Transverse colon (tissue), 4 donors: ENCODE measurements at regions not wholly inside any gene's neighbourhood (a gene's known extent, or its start where the extent isn't known, plus 50 kb on each side); places are given as distances from the start of the nearest gene placed in this dataset.

Source experiments
- DNase-seq: peaks from one replicate; pipeline ENCODE4 v3.0.0-alpha.2; 2019
- H3K27ac ChIP-seq, 4 donors: fragments of 200-600 bp; sonication (generic); 2 replicates each; pipeline ENCODE4 v1.5.1; 2016 to 2018; ENCODE audit warnings: inconsistent platforms in 4 of 4
- H3K27me3 ChIP-seq: fragments of 200-600 bp; sonication (generic); 2 replicates; pipeline ENCODE4 v1.5.1; 2017; ENCODE audit warnings: inconsistent platforms
- H3K36me3 ChIP-seq, 4 donors: fragments of 200-600 bp; sonication (generic); 2 replicates each; pipeline ENCODE4 v1.5.1; 2017 to 2019; ENCODE audit warnings: inconsistent platforms in 4 of 4
- H3K4me1 ChIP-seq, 4 donors: fragments of 200-600 bp; sonication (generic); 2 replicates each; pipeline ENCODE4 v1.5.1; 2017 to 2020; ENCODE audit warnings: inconsistent platforms in 4 of 4
- H3K4me3 ChIP-seq, 4 donors: fragments of 200-600 bp; sonication (generic); 1 replicate in 1 of 4; 2 replicates in 3 of 4; pipeline versions ENCODE4 v1.5.1 to v1.6.1; 2017 to 2019; ENCODE audit warnings: inconsistent platforms in 4 of 4
- H3K9me3 ChIP-seq, 2 donors: fragments of 200-600 bp; sonication (generic); 2 replicates each; pipeline ENCODE4 v1.5.1; 2017 to 2019; ENCODE audit warnings: inconsistent platforms in 2 of 2
- CTCF ChIP-seq, 5 experiments: fragments of 200-600 bp in 3 of 5; fragments of 450-650 bp in 2 of 5; sonication (generic) in 3 of 5; IDR thresholded peaks; 1 replicate in 2 of 5; 2 replicates in 3 of 5; pipeline ENCODE4 v1.5.1; 2016 to 2017; ENCODE audit warnings: antibody characterized with exemption in 5 of 5, inconsistent platforms in 3 of 5, mild to moderate bottlenecking in 2 of 5, moderate library complexity in 1 of 5
- EP300 ChIP-seq: sonication (generic); formaldehyde crosslinking; IDR thresholded peaks from one replicate; pipeline ENCODE4 v1.6.1; 2017; ENCODE audit warnings: antibody characterized with exemption, low read depth
- POLR2A ChIP-seq: fragments of 450-650 bp; IDR thresholded peaks from one replicate; pipeline ENCODE4 v1.6.1; 2016; ENCODE audit warnings: antibody characterized with exemption, mild to moderate bottlenecking, moderate library complexity
- POLR2AphosphoS5 ChIP-seq, 3 donors: sonication (generic); formaldehyde crosslinking; IDR thresholded peaks; one replicate each; pipeline ENCODE4 v1.6.1; 2016; ENCODE audit warnings: antibody characterized with exemption in 3 of 3
- WGBS, 2 donors: methylation state at CpG; one replicate each; pipeline ENCODE4 v1.1.5; 2018; ENCODE audit warnings: low coverage in 1 of 2; 5-methylcytosine and 5-hydroxymethylcytosine counted together
- in situ Hi-C, 4 donors: fragments of 200-750 bp; cut with MboI; loops; one replicate each; pipeline versions ENCODE4 v1.15.0 to v1.15.1; 2017; ENCODE audit warnings: low sequenced_read_pairs in 3 of 4, low pct_ligation_motif_present in 1 of 4, low pct_unique_long_range_greater_than_20kb in 1 of 4
- intact Hi-C: fragments of 100-400 bp; cut with DNase I; formaldehyde crosslinking; loops from one replicate; pipeline ENCODE4 v1.15.1; 2023; ENCODE audit warnings: low total_unique reads

- 98% methylated on average over 15 of the region's 15 CpGs; no CpG with 5 or more reads in 1 of the 2 donors for whole genome bisulfite sequencing, 2 donors
- intact Hi-C loops (no loop called here), in situ Hi-C loops (no loop called here)
- TF ChIP-seq POLR2AphosphoS5 (IDR thresholded peaks at IDR 0.05), result no peak
- no peak for TF ChIP-seq CTCF (IDR thresholded peaks at IDR 0.05)
- H3K27ac ChIP-seq, result peak overlapping the region; percentile 74 to 98 (median 80)
- DNase-seq, result no peak
- peaks cover 0 to 11% (median 2%) of the 10 kb centered on the region in 4 donors for H3K36me3 ChIP-seq
- H3K4me1 ChIP-seq, result peaks cover 14 to 40% (median 28%) of the 10 kb centered on the region in 4 donors
- H3K4me3 ChIP-seq, result no peak overlapping the region
- H3K9me3 ChIP-seq, result no peaks in the 10 kb centered on the region
- H3K27me3 ChIP-seq, result no peaks in the 10 kb centered on the region
These were observed 134.6 kb downstream of the RFLNA start for GRCh38 chr12:124429535-124429934.

DNA sequence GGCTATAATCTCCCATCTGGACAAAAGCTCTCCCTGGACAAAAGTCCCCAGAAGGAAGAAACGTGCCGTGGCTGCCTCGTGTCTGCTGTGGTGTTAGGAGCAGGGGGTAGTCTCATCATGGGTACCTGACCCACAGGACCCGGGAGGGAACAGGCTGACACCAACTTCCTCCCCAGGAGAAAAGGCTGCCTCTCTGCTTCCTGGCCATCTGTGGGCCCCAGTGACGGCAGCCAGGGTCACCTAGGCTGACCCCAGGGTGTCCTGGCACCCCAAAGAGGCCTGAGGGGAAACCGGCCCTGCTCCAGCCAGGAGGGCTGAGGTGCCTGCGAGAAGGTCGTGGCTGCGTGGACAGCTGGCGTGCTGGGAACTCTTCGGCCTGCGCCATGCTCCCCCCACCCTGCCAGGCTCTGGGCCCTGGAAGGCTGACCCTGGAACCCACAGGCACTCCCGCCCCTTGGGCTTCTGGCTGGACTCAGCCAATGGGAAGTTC, 133.9 kb downstream of the RFLNA start:
- WGBS, 2 donors, result 66% methylated on average over 8 of the region's 13 CpGs; no CpG with 5 or more reads in 1 of the 2 donors
- H3K4me1 ChIP-seq, result peaks cover 17 to 47% (median 29%) of the 10 kb centered on the region in 4 donors
- intact Hi-C loops, result no loop called here

DNA sequence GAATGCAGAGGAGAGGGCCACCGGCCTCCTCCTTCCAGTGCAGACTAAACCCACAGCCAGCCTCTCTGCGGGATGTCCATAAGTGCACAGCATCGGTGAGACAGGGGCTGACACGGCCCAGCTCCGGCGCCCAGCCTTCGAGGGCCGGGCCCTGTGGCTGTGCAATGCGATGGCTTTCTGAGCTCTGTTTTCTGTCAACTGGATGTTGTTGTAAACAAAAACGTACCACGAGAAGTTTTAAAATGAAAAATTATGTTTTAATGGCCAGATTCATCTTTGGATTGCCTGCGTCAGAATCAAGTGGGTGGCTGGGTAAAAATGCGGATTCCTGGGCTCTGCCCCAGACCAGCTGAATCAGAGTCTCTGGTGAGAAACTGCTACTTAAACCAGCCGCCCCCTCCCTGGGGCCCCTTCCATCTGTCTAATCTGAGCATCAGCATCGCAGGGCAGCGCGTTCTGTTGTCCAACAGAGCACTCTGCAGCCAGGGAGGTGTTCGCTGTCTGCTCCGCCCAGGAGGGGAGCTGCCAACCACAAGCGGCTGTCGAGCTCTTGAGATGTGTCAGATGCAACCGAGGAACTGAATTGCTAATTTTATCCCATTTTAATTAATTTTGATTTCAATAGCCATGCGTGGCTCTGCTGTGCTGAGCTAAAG, 133.4 kb downstream of the RFLNA start:
- intact Hi-C loops (no loop called here), in situ Hi-C loops (no loop called here)
- H3K4me3 ChIP-seq, result no peak overlapping the region
- peaks cover 0 to 11% (median 2%) of the 10 kb centered on the region in 4 donors for H3K36me3 ChIP-seq
- TF ChIP-seq POLR2AphosphoS5 (IDR thresholded peaks at IDR 0.05), result peak in 2 of 3 donors; percentile 29 to 45
- no peak for TF ChIP-seq POLR2A
- H3K9me3 ChIP-seq, result no peaks in the 10 kb centered on the region
- peak; percentile 39 for DNase-seq
- H3K4me1 ChIP-seq, result peaks cover 23 to 51% (median 33%) of the 10 kb centered on the region in 4 donors
- 60 to 66% methylated on average over 12 to 23 of the region's 23 CpGs for WGBS, 2 donors
- peak overlapping the region; percentile 74 to 98 (median 80) for H3K27ac ChIP-seq
- no peaks in the 10 kb centered on the region for H3K27me3 ChIP-seq

More for the DNA sequence above, 133.9 kb downstream of the RFLNA start:
- peaks cover 0 to 11% (median 2%) of the 10 kb centered on the region in 4 donors for H3K36me3 ChIP-seq
- H3K27ac ChIP-seq, result peak overlapping the region; percentile 74 to 98 (median 80)
- H3K27me3 ChIP-seq, result no peaks in the 10 kb centered on the region
- no peak overlapping the region for H3K4me3 ChIP-seq
- no peaks in the 10 kb centered on the region for H3K9me3 ChIP-seq
- in situ Hi-C loops, result no loop called here
- TF ChIP-seq CTCF (IDR thresholded peaks at IDR 0.05) (no peak), POLR2A (no peak), POLR2AphosphoS5 (IDR thresholded peaks at IDR 0.05) (no peak), EP300 (no peak)
- DNase-seq, result no peak

GRCh38 chr12:124426594-124427555, 132.0 kb downstream of the RFLNA start:
- peaks cover 36 to 61% (median 45%) of the 10 kb centered on the region in 4 donors for H3K4me1 ChIP-seq
- in situ Hi-C loops (no loop called here), intact Hi-C loops (no loop called here)
- no peak overlapping the region for H3K4me3 ChIP-seq
- peak overlapping the region; percentile 72 to 98 (median 80) for H3K27ac ChIP-seq
- H3K36me3 ChIP-seq, result peaks cover 0 to 11% (median 2%) of the 10 kb centered on the region in 4 donors
- WGBS, 2 donors, result 81 to 92% methylated on average over 6 to 39 of the region's 42 CpGs
- no peak for TF ChIP-seq POLR2A
- TF ChIP-seq CTCF (IDR thresholded peaks at IDR 0.05), result no peak
- TF ChIP-seq EP300, result no peak
- no peak for TF ChIP-seq POLR2AphosphoS5 (IDR thresholded peaks at IDR 0.05)
- DNase-seq, result no peak
- no peaks in the 10 kb centered on the region for H3K27me3 ChIP-seq
- no peaks in the 10 kb centered on the region for H3K9me3 ChIP-seq
